ENCODE measurements at regions not wholly inside any gene's neighbourhood (a gene's known extent, or its start where the extent isn't known, plus 50 kb on each side); places are given as distances from the start of the nearest gene placed in this dataset.

DNA sequence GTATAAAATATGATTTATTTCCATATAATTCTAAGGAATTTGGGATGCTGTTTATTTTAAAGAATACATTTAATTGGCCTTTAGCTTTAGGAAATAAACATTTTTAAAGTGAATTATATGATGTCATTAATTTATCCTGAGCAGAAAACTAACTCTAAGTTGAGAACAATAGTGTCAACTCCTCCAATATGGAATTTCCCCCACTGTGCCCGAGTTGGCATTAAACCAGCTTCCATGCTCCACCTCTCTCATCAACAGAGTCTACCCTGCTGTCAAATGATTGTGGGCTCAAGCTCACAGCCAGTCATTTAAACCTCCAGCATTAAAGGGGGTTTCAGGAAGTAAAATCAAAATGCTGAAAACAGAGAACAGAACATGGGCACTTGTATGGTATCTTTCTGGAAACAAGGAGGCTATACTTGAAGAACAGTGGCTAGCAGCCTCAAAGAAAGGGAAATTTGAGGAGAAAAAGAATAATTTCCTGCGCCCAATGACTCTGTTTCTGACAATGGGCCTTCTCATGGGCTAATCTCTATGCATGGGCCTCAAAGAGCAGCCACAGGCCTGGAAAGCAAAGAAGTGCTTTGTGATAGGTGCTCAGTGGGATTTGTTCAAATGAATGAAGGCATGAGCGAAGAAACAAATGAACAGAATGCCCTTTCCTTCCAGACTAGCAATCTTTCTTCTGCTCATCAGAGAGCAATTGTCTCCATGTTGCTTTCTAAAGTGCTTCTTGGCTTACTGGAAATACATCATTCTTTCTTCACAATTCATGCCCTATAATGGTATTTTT lies 252.8 kb downstream of the MTX2 start:
- TF ChIP-seq, protein P1, sequence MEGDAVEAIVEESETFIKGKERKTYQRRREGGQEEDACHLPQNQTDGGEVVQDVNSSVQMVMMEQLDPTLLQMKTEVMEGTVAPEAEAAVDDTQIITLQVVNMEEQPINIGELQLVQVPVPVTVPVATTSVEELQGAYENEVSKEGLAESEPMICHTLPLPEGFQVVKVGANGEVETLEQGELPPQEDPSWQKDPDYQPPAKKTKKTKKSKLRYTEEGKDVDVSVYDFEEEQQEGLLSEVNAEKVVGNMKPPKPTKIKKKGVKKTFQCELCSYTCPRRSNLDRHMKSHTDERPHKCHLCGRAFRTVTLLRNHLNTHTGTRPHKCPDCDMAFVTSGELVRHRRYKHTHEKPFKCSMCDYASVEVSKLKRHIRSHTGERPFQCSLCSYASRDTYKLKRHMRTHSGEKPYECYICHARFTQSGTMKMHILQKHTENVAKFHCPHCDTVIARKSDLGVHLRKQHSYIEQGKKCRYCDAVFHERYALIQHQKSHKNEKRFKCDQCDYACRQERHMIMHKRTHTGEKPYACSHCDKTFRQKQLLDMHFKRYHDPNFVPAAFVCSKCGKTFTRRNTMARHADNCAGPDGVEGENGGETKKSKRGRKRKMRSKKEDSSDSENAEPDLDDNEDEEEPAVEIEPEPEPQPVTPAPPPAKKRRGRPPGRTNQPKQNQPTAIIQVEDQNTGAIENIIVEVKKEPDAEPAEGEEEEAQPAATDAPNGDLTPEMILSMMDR (IDR thresholded peaks at IDR 0.05 in 4 of 5, conservative IDR thresholded peaks at IDR 0.05 in 1 of 5): no peak
- no peak for TF ChIP-seq POLR2A (IDR thresholded peaks at IDR 0.05)
